ENCODE measurements at regions not wholly inside any gene's neighbourhood (a gene's known extent, or its start where the extent isn't known, plus 50 kb on each side); places are given as distances from the start of the nearest gene placed in this dataset.
"Not testable (repeated sequence)": the region's sequence is repeated elsewhere in the genome, so short reads cannot be mapped to it uniquely, and the experiment has no call there.

DNA sequence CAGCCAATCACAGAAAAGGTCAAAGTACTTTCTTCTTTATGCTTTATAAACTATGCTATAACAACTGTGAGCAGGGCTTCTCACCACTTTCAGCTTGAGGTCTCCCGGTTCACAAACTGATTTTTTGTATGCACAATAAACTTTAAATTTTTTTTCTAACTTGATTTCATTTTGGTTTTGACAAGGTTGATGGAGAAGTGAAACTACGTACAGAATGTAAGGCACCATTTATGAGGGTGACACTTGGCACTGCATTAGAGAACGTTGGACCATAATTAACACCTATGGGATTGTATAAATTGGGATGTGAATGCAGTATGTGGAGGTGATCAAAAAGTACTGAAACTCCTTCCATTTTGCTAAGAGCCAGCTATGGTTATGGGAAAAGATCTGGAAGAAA is 857.9 kb upstream of the HTR2C start:
- DNase-seq, result no peak

DNA sequence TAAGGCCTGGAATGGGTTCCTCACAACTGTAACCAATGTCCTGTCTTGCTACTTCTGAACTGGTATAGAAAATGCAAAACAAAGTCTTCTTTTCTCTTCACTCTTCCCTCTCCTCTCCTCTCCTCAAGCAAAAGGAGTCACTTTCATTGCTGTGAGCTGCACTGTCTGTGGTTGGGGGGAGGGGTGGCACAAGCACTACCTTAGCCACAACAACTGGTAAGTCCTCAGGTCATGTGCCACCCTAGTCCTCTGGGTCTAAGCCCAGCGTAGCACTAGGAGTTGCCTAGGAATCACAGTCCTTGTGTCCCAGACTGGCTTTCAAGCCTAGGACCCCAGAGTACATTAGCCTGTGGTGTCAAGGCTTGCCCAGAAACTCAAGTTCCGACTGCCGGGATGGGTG is 859.3 kb upstream of the AMOT start:
- no peak for DNase-seq

DNA sequence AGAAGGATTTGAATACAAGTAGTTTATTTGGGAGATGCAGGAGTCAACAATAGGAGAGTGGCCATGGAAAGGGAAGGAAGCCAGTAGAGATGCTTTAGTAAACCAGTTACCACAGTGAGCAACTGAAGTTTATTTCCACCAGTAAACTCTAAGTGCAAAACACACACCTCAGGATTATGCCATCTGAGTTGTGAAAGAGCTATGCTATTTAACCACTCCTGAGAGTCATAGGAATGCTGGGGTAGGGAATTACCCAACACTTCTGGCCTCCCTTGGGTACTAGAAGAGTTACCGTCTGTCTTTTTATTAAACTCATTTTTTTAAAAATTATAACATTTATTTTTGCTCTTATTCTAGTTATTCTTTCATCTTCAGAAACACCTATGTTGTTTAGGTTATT is 834.6 kb upstream of the AMOT start:
- no peak for DNase-seq

DNA sequence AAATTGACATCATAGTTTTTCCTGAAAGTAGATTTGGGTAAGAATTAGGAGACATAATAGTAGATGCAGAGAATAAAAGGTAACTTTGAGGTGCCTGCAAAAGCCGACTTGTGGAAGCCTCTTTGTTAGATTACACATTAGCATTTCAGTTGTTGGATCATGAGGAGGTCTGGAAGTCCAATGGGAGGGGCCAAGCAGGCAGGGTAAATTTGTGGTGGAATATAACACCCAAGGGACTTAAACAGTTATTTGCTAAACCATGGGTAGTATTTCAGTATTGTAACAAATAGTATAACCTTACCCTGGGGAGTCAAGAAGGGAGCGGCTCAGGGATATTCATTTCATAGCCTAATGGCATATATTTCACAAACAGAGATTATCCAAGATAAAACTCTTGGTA is 810.7 kb upstream of the AMOT start:
- DNase-seq, result no peak

DNA sequence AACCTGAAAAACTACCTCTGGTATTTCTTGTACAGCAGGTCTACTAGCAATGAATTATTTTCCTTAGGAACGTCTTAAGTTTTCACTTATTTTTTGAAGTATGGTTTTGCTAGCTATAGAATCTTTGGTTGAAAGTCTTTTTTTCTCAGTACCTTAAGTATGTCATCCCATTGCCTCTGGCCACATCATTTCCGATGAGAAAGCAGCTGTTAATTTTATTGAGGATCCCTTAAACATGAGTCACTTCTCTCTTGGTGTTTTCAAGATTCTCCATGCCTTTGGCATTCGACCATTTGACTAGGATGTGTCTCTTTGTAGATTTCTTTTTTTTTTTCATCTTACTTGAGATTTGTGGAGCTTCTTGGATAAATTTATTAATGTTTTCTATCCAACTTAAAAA is 803.8 kb upstream of the AMOT start:
- DNase-seq, result no peak

DNA sequence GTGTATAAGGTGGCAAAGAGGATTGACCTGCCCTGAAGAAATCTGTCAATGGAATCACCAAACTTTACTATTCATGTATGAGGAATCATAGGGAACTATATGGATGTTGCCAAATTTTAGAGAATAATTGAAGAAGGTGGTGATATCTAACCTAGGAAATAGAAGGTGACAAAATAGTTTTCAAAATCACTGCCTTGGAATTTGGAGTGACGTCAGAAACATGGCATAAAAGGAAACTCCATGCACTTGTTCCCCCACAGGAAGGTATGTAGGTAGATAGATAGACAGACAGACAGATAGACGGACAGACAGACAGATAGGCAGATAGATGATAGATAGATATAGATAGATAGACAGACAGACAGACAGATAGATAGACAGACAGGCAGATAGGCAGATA is 793.9 kb upstream of the AMOT start:
- DNase-seq, result no peak

DNA sequence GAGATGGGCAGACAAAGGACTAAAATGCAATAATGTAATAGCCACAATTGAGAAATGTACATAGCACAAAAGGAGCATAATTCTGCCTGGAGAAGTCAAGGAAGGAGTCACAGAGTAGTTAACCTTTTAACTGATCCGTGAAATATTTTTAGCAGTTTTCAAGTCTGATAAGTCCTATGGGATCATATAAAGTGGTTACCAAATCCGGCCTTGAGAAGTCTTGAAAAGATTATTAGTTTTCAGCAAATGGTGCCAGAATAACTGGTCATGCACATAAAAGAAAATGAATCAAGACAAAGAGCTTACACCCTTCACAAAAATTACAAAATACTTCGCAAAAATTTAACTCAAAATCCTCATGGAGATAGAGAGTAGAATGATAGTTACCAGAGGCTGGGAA is 788.7 kb upstream of the AMOT start:
- no peak for DNase-seq

DNA sequence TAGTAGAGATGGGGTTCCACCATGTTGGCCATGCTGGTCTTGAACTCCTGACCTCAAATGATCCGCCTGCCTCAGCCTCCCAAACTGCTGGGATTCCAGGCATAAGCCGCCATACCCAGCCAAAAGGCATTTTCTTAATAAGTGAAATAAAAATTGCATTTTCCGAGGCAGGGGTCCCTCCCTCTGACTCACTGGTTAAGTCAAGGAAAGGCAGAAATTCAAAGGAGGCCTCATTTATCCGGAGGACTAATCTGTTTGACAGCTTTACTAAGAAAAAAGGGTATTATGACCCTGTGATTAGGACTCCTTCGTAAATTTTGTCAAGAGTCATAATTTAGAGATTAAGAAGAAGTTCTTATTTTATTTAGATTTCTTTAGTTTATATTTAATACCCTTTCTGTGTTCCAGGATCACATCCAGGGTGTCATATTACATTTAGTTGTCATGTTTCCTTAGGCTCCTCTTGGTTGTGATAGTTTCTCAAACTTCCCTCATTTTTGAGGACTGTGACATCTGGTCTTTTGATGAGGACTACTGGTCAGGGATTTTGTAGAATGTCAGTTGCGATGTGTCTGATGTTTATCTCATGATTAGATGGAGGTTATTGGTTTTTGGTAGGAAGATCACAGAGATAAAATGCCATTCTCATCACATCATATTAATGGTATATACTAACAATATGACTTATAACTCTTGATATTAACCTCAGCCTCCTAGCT is 753.7 kb upstream of the AMOT start:
- no peak for DNase-seq

DNA sequence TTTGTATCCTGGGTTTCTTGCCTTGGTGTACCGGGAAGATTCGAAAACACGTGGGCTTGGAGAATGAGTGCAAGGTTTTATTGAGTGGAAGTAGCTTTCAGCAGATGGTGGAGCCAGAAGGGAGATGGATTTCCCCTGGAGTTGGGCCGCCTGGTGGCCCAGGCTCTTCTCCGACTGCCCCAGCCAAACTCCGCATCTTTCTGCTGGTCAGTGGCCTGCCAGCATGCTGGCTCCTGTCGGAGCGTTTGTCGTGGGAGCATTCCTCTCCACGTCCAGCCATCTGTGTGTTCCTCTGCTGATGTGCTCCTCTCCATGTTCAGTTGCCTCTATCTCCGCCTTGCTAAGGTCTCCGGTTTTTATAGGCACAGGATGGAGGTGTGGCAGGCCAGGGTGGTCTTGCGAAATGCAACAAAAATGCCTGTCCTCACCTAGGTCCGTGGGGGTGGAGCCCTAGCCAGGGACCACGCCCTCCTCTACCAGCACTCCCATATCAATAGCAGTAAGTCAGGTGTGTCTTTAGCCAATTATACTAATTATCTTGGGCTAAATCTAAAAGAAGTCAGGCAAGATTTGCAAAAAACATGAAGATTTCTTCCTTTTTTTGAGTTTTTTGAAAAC is 745.8 kb upstream of the AMOT start:
- no peak for DNase-seq

DNA sequence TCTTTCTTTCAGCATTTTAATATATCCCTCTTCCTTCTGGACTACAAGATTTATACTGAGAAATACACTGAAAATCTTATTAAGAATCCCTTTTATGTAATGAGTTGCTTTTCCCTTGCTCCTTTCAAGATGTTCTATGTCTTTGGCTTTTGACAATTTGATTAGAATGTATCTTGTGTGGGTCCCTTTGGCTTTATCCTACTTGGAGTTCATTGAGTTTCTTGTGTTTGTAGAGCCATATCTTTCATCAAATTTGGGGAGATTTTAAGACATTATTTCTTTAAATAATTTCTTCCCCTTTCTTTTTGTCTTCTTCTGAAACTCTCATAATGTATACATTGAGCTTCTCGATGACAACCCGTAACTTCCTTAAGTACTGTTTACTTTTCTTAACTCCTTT is 739.9 kb upstream of the AMOT start:
- no peak for DNase-seq

DNA sequence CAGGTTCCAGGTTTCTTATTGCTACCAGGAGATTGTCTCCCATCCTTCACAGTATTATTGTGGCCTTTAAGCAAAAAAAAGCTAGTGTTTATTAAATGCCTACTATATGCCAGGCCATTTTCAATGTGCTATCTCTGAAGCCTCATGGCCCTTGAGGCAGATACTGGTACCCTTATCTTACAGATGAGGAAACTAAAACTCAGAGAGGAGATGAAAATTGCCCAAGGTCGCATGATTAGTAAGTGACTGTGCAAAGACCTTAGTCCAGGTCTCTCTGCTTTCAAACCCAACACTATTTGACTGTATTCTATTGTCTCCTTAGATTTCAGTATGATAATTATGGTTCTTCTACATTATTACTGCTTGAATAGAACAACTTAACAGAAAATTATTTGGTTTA is 717.9 kb upstream of the AMOT start:
- no peak for DNase-seq

DNA sequence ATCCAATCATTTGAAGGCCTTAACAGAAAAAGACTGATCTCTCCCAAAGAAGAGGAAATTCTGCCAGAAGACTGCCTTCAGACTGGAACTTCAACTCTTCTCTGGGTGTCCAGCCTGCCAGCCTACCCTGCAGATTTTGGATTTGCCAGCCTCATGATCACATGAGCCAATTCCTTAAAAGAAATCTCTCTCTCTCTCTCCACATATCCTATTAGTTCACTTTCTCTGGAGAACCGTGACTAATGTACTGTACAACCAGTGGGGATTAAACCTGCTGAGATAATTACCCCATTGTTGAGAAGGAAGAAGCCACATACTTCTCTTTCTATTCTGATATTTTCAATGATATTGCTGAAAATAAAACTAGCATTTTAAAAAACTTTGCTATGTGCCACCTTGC is 711.3 kb upstream of the AMOT start:
- DNase-seq, result no peak

DNA sequence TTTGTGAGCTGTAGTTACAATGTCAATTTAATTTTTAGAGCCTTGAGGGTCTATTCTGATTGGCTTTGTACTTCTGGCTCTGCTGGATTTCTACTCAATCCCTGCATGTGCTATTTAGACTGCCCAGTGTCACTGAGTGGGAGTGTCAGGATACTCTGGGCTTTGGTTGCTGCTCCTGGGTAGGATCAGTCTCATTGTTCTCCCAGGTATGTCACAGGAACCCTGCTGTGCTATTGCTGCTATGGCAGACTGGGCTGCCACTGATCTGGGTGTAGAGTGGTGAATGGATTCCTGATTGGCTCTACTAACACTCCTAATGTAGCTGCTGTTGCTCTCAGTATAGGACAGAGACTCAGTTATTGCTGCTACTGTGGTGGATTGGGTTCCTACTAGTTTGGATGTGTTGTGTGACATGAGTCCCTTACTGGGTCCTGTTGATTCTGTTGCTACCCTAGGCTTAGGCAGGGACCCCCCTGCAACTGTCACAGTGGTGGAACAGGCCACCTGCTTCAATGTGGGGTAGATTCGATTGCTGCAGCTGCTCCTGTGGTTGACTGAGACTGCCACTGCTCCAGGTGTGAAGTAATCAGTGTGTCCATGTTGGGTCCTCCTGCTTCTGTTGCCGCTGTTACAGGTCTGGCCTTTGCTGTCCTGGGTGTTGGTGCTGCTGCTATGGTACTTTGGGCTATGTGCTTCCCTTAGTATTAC is 707.8 kb upstream of the AMOT start:
- no peak for DNase-seq

DNA sequence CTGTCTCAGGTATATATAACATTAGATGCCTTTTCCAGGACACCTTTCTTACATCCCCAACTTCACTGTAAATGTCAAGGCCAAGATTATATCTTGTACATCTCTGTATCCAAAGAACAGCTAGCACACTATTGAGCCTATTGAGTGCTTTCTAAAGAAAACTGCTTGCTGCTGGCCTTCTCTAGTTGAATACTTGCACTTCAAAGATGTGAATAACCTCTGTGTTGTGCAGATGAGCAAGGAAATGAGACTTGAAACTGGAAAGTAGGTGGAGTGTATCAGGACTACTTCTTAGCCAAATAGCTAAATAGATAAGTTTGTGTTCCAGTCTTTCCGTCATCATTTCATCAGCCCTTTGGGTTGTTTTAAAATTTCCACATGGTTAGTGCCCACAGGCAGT is 704.4 kb upstream of the AMOT start:
- DNase-seq, result no peak

DNA sequence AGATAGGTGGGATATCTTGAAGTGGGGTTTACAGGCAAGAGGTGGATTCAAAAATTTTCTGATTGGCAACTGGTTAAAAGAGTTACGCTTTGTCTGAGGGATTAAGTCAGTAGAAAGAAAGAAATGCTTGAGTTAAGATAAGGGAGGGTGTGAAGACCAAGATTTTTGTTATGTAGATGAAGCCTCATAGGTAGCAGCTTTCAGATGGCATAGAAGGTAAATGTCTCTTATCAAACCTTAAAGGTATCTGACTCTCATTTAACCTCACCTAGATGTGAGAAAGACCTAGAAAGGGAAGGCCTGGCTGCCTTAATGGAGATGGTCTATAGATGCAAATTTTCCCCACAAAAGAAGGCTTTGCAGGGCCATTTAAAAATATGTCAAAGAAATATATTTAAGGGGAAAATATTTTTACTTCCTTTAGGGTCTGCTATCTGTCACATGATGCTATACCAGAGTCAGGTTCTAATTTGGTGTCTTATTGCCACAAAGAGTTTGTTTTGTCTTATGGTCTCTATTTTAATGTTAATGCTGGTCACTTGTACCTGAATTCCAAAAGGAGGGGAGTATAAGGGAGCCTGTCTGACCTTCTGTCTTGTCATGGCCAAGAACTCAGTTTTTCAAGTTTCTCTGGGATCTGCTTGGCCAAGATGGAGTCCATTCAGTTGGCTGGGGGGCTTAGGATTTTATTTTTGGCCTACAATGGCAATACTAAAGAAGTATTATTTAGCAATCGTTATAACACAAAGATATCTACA is 699.1 kb upstream of the AMOT start:
- DNase-seq, result no peak

DNA sequence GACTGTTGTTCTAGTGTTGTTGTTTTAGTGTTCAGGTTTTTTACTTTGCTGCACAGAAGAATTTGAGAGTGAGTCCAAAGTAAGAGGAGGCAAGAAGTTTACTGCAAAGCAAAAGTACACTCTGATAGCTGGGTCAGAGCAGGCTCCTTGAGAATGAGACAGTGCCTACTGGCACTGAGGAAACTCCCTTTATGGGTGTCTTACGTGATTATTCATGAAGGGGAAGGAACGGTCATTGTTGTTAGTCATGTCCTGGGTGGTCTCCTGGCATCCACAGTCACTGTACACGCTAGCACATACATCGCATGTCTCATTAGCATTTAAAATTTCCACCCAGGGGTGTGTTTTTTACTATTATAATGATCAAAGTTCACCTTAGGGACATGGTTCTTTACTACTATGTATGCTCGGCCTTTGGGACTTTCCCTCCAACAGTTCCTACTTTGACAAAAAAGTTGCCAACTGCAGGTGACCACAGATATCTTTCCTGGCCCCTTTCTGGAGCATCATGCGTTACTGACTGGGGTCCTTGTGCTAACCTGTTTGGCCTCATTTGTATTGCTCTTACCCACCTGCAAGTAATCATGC is 688.9 kb upstream of the AMOT start:
- no peak for DNase-seq

DNA sequence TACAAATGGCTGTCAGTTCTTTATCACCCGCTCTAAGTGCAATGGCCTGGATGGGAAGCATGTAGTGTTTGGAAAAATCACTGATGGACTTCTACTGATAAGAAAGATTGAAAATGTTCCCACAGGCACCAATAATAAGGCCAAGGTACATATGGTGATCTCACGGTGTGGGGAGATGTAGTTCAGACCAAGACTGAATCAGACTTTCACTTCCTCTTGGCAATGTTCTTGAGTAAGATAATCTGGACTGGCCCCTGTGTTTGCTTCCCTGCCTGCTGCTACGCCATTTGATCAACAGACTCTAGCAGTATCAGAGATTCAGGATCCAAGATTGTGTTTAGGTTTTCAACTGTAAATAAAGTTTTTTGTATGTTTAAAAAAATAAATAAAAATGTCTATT is 682.2 kb upstream of the AMOT start:
- DNase-seq, result no peak

DNA sequence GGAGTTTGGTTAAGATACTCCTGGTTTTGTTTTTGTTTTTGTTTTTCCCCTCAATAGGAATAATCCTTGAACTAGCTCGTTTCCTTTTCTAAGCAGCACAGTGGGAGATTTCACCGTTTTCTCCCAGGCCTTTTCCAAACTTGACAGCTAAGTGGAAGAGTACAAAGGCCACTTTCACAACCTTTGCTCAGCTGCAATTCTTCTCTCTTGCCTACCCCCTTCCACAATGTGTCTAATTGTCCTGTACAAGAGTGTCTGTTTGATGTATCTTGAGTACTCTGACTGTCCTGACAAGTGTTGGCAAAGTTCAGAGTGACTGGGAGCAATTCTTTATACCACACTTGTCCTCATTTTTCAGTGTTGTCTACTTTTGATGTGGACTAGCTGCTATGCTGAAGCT is 674.3 kb upstream of the AMOT start:
- no peak for DNase-seq

DNA sequence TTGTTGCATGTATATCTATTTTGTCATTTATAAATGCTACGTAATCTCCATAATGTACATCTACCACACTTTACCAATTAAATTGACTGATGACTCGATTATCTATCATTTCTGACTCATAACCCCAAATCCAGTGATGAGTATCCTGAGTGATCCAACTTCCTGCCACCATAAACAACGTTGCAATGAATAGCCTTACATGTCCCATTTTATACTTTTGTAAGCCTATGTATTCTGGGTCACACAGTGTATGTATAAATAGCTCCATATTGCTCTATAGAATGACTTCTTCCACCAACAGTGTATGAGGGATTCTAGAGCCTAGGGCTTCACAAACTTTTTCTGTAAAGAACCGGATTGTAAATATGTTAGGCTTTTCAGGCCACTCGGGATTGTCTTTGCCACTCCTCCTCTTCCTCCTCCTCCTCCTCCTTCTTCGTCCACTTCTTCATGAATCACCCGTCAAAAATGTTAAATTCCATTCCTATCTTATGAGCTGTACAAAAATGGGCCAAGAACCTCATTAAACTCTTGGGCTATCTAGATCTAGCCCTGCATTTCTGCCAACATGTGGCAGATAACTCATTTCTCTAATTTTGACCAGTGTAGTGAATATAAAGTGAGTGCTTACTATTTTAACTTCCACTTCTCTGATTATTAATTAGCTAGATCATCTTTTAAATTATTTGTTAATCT is 672.2 kb upstream of the AMOT start:
- DNase-seq, result no peak

DNA sequence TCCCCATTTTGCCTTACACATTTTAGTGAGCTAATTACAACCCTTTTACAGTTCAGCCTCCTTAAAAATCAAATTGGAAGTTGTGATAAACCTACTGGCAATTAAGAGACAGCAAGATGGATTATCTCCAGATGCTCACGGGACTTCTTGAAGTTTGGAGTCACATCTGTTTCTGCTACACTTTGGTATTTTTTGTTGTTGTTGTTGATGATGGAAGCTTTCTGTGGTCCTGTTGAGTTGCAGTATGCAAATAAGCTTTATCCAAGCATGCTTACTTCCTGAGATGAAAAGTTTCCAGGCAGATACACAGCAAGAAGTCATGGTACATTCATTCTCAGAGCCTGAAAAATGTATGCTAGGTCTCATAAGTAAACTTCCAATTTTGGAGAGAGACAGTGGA is 670.0 kb upstream of the AMOT start:
- no peak for DNase-seq

DNA sequence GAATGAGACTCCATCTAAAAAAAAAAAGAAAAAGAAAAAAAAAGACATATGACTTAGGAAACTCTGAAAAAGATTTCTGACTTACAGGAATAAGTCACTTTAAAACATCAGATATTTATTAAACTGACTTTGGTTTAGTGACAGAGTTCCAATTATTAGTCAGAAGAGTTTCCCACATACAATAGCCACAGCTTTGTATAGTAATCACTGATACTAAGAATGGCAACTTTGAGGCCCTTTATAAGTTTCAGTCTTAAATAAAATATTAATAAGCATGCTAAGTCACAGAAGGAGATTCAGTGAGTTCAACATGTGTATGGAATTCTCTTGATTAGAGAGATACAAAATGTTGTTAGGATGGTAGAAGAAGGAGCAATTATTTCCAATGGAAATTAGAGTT is 652.3 kb upstream of the AMOT start:
- DNase-seq, result no peak

DNA sequence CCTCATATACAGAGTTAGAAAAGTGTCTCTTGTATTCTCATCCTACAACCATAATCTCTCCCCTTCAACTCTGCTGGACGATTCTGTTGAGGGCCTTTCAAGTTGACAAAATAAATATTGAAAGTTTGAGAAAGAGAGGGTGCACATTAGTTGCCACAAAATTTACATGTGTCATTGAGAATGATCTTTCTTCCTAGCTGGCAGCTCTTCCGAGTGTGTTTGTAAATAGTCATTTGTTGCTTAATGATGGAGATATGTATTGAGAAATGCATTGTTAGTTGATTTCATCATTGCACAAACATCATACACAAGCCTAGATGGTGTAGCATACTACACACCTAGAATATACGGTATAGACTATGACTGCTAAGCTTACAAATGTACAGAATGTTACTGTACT is 632.8 kb upstream of the AMOT start:
- DNase-seq, result no peak

DNA sequence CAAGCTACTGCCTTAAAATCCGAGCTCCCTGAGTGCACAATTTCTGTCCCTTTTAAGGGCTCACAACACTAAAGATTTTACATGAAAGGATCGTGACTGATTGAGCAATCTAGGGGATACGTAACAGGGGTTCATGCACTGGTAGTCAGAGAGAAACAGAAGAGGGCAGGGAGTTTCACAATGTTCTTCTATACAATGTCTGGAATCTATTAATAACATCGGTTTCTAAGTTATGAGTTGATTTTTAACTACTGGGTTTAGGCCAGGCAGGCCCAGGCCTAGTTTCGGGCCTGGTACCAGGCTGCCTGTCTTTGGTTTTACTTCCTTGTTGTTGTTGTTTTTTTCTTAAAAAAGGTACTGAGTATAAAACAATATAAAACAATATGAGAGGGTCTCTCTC is 632.4 kb upstream of the AMOT start:
- not testable (repeated sequence) for DNase-seq
